SHP77 treated with DMSO at 0.1 percent for 48 hours (cell line): ENCODE measurements at regions not wholly inside any gene's neighbourhood (a gene's known extent, or its start where the extent isn't known, plus 50 kb on each side); places are given as distances from the start of the nearest gene placed in this dataset.

Experiments
- DNase-seq: peaks from one replicate; lab custom pipeline; 2025; lab: John Stamatoyannopoulos, UW

DNA sequence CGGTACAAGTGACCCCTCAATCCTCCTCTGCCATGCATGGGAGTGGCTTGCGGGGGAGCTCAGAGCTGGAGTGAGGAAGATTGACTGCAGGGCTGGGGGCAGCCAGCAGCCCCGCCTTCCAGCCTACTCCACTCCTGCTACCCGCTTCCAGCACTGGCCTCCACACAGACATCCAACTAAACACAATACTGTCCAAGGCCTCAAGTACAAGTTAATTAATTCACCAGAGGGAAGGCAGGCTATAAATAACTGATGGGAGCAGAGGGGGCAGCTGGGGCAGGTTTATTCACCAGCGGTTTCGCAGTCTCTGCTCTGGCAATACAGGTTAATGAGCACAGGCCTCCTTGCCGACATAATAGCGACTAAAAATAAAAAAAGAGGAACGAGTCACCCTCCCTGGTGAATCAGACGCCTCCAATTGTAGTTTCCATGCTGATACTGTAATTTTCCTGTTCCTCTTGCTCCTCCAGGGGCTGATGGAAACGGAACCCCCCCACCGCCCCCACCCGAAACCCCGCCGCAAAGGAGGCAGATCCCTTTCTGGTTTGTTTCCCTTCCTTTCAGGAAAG is 166.4 kb upstream of the TLE3 start:
- DNase-seq, result peak; percentile 75

DNA sequence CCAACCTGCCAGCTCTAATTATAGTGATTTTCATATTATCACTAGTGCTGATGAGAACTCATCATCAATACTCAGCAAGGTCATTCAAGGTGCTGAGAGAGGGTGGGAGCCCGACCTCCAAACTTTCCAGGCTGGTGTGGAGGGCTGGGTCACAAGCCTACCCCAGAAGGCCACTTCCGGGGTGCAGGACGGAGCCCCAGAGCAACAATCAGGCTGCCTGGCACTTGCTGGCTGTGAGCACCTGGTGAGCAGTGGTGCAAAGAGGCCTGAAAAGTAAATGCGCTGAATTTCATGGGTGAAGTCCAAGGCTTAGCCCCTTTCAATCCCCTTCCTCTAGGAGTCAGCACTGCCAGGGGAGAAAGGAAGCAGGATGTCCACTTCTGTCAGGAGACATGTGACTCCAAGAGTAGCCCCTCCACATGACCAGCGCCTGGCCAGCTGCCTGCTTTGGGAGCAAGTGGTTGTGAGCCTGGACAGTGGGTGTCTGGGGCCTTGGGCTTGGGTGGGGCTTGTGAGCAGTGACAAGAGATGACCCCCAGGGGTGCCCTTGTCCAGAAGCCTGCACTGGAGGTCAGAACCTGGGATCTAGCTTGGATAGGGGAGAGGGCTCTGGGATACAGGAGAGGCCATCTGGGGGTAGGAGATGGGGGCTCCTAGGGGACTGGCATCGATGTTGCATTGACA is 165.0 kb upstream of the TLE3 start:
- DNase-seq, result no peak

- DNase-seq, result no peak
Measured at GRCh38 chr15:70262171-70262570, 164.5 kb upstream of the TLE3 start.

DNA sequence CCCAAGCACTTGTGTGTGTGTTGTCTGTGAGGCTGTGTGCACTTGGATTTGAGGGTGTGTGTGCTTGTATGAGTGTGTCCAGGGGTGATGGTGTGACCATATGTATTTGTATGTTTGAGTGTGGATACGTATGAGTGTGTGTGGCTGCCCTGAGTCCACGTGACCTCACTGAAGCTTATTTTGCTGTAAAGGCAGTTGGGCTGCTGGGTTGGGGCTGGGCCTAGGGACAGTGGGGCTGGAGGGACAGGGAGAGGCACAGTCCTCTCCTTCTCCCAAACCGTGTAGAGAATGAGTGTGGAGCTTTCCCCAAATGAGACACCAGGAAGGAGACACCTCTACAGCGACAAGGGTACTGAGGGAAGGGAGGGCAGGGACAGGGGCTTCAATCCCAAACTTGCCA is 163.4 kb upstream of the TLE3 start:
- no peak for DNase-seq

GRCh38 chr15:70260580-70260979 is 162.9 kb upstream of the TLE3 start:
- DNase-seq, result no peak

DNA sequence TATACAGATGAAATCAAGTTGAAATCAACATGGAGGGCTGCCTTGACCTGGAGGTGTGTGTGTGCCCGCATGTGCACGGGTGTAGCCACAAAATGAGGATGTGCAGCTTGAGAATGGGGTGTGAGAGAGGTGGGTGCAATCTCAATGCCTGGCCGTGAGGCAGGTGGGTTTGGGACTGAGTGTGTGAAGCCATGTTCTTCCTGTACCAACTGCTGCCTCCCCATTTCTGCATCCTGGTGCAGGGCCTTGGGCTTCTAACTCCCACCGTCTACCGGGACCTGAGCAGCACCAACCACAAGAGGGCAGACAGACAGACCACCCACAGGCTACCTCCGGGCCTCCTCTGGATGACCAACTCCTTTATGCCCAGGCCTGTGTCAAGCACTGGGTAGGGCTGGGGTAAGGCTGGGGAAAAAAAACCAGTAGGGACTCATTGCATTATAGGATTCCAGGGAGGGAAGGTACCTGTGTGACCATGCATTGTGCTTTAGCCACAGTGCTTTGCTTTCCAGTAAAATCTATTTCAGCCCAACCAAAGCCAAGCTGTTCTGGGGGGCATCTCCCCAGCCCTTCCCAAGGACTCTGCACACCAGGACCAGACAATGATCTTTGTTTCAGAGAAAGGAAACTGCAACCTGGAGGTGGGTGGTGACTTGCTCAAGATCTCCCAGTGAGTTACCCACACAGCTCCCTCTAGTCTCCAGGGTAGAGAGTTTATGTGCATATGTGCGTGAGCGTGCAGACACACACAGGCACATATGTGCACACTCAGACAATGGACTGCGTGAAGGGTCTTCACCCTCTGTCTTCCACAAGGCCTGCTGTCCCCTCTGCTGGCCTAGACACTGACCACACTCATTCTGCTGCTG is 162.2 kb upstream of the TLE3 start:
- no peak for DNase-seq

DNA sequence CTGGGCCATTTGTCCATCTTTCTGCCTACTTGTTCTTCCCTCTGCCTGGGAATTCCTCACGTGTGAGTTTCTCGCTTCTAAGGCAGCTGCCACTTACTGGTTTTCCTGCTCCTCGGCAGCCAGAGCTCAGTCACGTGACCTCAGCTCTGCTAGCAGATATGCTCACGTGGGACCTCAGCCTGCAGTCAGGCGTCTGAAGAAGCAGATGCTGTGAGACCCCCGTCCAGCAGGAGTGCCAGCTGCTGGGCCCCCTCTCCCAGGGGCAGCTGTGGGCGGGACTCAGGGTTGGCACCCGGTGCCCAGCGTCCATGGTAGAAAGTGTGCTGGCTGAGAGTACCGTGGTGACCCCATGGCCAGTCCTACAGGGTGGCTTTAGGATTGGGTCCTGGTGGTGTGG is 161.3 kb upstream of the TLE3 start:
- DNase-seq, result peak; percentile 38

- DNase-seq, result no peak
Measured at GRCh38 chr15:70258369-70259027, 160.8 kb upstream of the TLE3 start.

DNA sequence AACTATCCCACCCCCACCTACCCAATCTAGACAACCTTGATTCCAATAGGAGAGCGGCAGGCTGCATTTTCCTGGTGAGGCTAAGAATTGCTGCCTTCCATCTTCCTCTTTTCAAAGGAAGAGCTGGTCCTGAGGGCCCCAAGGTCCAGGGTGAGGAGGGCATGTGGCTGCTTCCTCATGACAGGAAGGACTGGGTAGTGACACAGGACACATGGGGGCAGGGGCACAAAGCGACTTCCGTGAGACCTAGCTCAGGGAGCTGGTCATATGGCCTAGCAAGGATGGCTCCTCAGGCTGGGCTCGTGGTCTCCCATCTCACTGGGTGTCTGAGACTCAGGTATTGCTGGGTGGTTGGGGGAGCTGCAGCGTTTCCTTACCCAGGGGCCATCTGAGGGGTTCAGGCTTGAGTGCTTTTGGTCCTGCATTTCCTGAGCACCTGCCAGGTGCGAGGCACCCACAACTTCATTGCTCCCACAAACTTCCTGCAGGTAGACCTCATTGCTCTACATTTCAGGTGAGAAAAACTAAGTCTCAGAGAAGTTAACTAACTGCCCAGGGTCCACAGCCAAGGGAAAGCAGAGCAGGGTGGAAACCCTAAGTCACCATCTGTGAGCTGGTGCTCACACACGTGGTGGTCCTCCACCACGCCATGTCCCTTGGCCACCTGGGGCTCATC is 160.0 kb upstream of the TLE3 start:
- DNase-seq, result no peak

- no peak for DNase-seq
Measured at GRCh38 chr15:70257047-70257446, 159.3 kb upstream of the TLE3 start.

DNA sequence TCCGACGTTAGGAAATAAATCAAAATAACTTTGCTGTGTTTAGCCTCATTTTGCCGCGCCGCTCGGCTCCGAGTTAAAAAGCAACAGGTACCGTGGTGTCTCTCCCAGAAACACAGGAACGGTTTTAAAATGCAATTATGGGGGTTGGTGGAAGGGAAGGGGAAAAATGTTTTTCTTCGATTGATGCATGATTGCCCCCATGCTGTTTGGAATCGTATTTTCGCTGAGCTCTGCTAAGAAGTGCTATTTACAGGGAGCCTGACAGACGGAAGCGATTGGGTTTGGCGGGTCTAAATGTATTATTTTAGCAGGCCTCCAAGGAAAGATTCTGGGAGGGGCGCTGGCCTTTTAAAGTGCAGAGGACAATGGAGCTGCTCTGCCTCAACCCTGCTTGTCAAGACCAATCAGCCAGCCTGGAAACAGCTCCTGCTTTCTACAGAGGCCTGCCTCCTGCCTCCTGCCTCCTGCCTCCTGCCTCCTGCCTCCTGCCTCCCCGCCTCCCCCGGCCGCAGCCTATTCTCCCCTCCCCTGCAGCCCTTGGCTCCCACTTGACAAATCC is 156.7 kb upstream of the TLE3 start:
- DNase-seq, result no peak

- no peak for DNase-seq
Measured at GRCh38 chr15:70253461-70254156, 155.9 kb upstream of the TLE3 start.

DNA sequence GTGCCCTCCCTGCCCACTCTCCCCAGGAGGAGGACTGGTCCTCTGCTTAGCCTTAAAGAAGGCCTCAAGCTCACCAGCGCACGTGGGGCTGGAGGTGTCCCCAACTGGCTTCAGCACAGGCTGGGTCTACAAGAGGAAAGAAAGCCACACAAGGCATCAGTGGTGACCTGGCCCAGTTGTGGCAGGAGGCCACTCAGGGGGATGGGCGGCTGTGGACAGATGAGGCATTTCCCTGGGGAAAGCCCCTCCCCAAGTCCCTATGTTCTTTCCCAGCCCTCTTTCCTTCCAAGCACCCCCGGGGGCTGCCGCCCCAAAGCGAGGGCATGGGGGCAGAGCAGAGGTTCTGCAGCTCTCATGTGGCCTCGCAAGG is 155.2 kb upstream of the TLE3 start:
- no peak for DNase-seq

DNA sequence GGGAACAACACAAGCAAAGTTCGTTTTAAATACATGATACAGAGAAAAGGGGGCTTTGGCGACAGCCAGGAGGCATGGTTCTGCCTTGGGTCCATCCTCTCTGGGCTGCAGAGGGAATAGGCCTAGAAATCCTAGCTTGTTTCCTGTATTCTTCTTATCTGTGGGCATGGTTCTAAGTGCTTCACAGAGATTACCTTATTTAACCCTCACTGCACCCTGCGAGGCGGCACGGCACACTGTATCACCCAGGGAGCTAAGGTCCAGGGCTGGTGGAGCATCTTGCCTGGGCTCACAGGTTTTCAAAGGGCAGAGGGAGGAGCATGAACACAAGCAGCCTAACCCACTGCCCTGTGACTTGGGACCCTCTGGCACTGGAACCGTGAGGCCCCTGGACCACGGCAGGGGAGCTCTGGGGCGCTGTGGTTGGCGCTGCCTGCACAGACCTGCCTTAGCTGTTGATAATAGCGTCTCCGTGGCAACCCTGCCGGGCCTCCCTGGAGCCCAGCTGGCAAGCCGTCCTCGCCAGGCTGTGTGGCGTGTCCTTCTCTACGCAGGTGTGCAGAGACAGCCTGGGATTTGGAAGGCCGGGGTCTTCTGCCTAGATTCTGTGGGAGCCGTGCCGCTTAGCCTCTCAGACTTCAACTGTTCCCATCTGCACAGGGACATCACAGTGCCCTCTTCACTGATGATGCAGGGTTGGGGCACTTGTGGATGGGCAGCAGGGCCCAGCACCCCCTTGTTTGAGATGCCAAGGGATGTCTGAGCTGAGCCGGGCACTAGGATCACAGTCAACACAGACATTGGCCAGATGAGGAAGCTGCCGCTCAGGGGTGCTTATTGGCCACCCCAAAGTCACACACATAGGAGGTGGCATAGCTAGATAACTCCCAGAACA is 154.6 kb upstream of the TLE3 start:
- DNase-seq, result peak; percentile 35

- no peak for DNase-seq
Measured at GRCh38 chr15:70251246-70251990, 153.7 kb upstream of the TLE3 start.

- no peak for DNase-seq
Measured at GRCh38 chr15:70250208-70251201, 152.8 kb upstream of the TLE3 start.

DNA sequence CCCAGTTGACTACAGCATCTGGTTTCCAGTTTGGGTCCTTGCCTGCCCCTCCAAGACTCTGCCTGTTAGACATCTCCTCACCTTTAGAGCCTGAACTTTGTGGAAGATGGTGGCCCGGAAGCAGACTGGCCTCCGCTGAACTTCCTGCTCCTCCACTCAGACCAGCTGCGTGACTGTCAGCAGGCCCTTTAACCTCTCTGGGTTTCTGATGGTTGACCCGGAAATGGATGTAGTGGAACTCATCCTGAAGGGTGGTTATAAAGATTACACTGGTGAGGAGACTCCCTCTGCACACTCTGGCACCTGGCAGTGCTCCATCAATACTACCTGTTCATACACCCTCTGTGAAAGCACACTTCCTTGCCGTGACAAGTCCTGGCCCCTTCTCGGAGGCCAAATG is 151.9 kb upstream of the TLE3 start:
- no peak for DNase-seq
